HG02870 (cell line): ENCODE measurements at regions not wholly inside any gene's neighbourhood (a gene's known extent, or its start where the extent isn't known, plus 50 kb on each side); places are given as distances from the start of the nearest gene placed in this dataset.
"Not testable (repeated sequence)": the region's sequence is repeated elsewhere in the genome, so short reads cannot be mapped to it uniquely, and the experiment has no call there.

Source experiments
- ATAC-seq: cut with Tn5 transposase; IDR thresholded peaks from one replicate; pipeline ENCODE4 v1.9.1; 2021; ENCODE audit warnings: mild to moderate bottlenecking, moderate library complexity; ENCODE audit not compliant: unreplicated experiment

DNA sequence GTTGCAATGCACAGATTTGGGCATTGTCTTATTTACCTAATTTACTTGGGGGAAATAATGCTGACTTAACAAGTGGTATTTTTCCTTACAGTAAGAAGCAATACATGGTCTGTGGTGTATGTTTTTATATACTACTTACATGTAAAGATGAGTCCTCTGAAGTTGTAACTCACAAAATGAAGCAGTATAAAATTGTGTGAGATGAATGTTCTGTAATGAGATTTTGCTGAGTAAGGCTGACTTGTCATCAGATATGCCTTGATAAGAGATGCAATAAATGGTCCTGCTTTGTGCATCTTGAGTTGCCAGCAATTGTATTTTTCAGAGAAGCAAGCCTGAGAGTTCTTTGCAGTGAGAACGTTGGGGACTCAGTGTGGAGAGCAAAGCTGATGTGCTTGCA, 92.2 kb upstream of the GNAQ start:
- no peak for ATAC-seq

DNA sequence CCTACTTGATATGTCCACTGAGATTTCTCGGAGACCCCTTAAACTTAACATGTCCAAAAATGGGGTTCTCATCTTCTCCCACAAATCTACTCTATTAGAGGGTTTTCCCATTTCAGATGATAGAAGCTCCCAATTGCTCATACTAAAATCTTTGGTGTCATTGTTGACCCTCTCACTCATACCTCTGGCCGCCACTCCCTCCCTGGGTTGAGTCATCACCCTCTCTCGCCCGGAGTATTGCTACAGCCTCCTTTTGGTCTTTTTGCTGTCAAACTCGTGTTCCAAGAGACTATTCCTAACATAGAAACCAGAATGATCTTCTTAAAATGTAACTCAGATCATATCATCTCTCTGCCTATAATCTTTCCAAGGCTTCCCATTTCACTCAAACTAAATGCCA, 91.0 kb upstream of the GNAQ start:
- no peak for ATAC-seq

DNA sequence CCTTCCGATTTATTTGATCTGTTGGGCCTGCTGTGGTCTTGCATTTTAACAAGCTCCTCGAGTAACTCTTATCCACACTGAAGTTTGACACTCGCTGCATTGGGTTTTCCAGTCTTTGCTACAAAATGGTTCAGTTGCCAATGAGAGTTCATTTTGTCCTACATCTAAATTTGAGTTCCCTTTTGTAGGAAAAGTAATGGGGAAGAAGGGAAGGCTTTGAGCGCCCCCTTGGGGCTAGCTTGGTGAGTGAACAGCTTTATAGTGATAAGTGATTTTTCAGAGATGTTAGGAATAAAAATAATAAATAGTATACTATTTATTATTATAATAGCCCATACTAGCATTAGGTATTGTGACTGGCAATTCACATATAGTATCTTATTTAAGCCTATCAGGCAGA, 89.9 kb upstream of the GNAQ start:
- no peak for ATAC-seq

GRCh38 chr9:78118742-78119473, 87.3 kb upstream of the GNAQ start:
- ATAC-seq, result peak; percentile 90

- no peak for ATAC-seq
Measured at GRCh38 chr9:78115073-78115472, 83.5 kb upstream of the GNAQ start.

- ATAC-seq, result no peak
Measured at GRCh38 chr9:78114581-78114980, 83.0 kb upstream of the GNAQ start.

GRCh38 chr9:78112406-78112805, 80.8 kb upstream of the GNAQ start:
- no peak for ATAC-seq

- no peak for ATAC-seq
Measured at GRCh38 chr9:78112004-78112403, 80.4 kb upstream of the GNAQ start.

GRCh38 chr9:78109075-78109474, 77.5 kb upstream of the GNAQ start:
- ATAC-seq, result no peak

DNA sequence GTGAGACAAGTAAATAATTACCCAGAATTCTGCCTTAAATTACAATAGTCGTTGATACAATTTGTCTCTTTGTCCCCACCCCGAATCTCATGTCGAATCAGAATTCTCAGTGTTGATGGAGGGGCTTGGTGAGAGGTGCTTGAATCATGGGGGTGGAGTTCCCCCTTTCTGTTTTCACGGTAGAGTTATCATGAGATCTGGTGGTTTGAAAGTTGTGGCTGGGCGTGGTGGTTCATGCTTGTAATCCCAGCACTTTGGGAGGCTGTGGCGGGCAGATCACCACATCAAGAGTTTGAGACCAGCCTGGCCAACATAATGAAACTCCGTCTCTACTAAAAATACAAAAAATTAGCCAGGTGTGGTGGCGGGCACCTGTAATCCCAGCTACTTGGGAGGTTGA, 75.0 kb upstream of the GNAQ start:
- ATAC-seq, result not testable (repeated sequence)

GRCh38 chr9:78103971-78104433, 72.4 kb upstream of the GNAQ start:
- ATAC-seq, result peak; percentile 84

GRCh38 chr9:78101247-78101646, 69.6 kb upstream of the GNAQ start:
- no peak for ATAC-seq

DNA sequence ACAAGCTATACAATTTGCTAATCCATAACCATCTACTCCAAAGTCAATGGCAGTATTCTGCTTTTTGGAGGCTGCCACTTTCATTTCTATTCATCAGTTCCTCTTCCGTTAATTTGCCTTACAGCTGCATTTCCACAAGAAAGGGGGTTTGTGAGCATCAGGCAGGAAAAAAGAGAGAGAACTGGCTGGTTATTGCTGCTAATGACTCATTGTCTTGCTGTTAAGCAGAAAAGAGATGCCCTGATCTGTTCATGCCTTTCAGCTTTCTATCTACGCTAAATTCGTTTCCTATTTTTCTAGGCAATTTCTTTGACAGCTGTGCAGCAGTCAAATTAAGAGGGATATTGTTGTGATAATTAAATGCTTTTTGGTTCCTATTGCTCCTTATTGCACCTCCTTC, 65.9 kb upstream of the GNAQ start:
- no peak for ATAC-seq

DNA sequence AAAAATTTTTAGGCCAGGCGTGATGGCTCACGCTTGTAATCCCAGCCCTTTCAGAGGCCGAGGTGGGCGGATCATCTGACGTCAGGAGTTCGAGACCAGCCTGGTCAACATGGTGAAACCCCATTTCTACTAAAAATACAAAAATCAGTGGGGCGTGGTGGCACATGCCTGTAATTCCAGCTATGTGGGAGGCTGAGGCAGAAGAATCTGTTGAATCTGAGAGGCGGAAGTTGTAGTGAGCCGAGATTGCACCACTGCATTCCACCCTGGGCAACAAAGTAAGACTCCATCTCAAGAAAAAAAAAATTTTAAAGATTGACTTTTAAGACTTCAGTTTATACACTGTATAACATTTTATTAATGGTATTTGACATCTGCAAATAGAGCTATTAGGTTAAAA, 60.1 kb upstream of the GNAQ start:
- no peak for ATAC-seq

DNA sequence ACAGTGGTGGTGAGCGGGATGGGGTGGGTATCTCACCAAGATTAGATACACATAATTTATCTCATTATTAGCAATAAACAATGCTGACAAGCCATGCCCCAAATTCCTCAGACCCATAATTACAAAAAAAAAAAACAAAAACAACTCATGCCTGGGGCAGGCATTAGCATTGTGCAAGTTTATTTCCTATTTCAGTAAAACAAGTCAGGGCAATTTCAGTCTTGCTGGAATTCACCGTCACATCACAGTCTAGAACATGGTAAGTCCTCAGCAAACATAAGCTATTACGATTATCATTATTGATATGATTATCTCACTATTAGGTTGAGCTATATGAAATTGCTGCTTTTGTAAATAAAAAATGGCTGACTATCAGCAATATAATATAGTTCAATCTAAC, 57.5 kb upstream of the GNAQ start:
- ATAC-seq, result no peak

DNA sequence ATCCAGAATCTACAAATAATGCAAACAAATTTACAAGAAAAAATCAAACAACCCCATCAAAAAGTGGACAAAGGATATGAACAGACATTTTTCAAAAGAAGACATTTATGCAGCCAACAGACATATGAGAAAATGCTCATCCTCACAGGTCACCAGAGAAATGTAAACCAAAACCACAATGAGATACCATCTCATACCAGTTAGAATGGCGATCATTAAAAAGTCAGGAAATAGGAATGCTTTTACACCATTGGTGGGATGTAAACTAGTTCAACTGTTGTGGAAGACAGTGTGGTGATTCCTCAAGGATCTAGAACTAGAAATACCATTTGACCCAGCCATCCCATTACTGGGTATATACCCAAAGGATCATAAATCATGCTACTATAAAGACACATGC, 56.6 kb upstream of the GNAQ start:
- ATAC-seq, result not testable (repeated sequence)
